ENCODE measurements at regions not wholly inside any gene's neighbourhood (a gene's known extent, or its start where the extent isn't known, plus 50 kb on each side); places are given as distances from the start of the nearest gene placed in this dataset.

GRCh38 chr14:101105045-101105444 is 201.5 kb upstream of the RTL1 start:
- no peak for DNase-seq (ENCODE audit: low read depth in 2 of 2)

GRCh38 chr14:101108579-101109346 is 205.2 kb upstream of the RTL1 start:
- DNase-seq (ENCODE audit: low read depth in 2 of 2), result no peak

- no peak for DNase-seq (ENCODE audit: low read depth in 2 of 2)
These were observed 205.8 kb upstream of the RTL1 start for GRCh38 chr14:101109347-101109638.

- no peak for DNase-seq (ENCODE audit: low read depth in 2 of 2)
These were observed 206.6 kb upstream of the RTL1 start for GRCh38 chr14:101109981-101110728.

- DNase-seq (ENCODE audit: low read depth in 2 of 2), result no peak
These were observed 207.5 kb upstream of the RTL1 start for GRCh38 chr14:101110729-101111619.

- DNase-seq (ENCODE audit: low read depth in 2 of 2), result no peak
These were observed 208.2 kb upstream of the RTL1 start for GRCh38 chr14:101111620-101112290.

- no peak for DNase-seq (ENCODE audit: low read depth in 2 of 2)
These were observed 209.0 kb upstream of the RTL1 start for GRCh38 chr14:101112351-101113107.

GRCh38 chr14:101113108-101113612 is 209.6 kb upstream of the RTL1 start:
- no peak for DNase-seq (ENCODE audit: low read depth in 2 of 2)

- no peak for DNase-seq (ENCODE audit: low read depth in 2 of 2)
These were observed 210.6 kb upstream of the RTL1 start for GRCh38 chr14:101113835-101114725.

GRCh38 chr14:101114726-101115515 is 211.4 kb upstream of the RTL1 start:
- DNase-seq (ENCODE audit: low read depth in 2 of 2), result no peak

GRCh38 chr14:101115652-101116051 is 212.1 kb upstream of the RTL1 start:
- no peak for DNase-seq (ENCODE audit: low read depth in 2 of 2)

- no peak for DNase-seq (ENCODE audit: low read depth in 2 of 2)
These were observed 212.5 kb upstream of the RTL1 start for GRCh38 chr14:101116065-101116464.

GRCh38 chr14:101116486-101117130 is 213.1 kb upstream of the RTL1 start:
- DNase-seq (ENCODE audit: low read depth in 2 of 2), result no peak

GRCh38 chr14:101117543-101117942 is 214.0 kb upstream of the RTL1 start:
- no peak for DNase-seq (ENCODE audit: low read depth in 2 of 2)

- no peak for DNase-seq (ENCODE audit: low read depth in 2 of 2)
These were observed 214.7 kb upstream of the RTL1 start for GRCh38 chr14:101118233-101118632.

- DNase-seq (ENCODE audit: low read depth in 2 of 2), result no peak
These were observed 215.4 kb upstream of the RTL1 start for GRCh38 chr14:101118746-101119591.

GRCh38 chr14:101119830-101120571 is 216.5 kb upstream of the RTL1 start:
- DNase-seq (ENCODE audit: low read depth in 2 of 2), result no peak
